ENCODE measurements at regions not wholly inside any gene's neighbourhood (a gene's known extent, or its start where the extent isn't known, plus 50 kb on each side); places are given as distances from the start of the nearest gene placed in this dataset.

DNA sequence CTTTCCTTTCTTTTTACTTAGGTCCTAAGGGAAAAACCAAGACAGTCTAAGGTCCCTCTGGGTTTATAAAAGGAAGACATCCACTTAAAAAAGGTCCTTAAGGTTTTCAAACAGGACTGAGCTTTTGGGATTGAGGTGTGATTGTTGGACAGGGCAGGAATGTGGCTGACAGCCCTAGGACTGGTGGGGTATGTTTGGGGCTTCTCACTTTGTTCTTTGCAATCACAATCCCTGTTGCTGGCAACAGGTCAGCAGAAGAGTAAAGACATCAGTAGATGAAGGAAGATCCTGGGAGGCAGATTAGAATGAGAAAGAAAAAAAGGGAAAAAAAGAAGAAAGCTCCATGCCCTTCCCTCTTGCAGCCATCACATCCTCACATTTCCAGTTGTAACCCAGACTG lies 101.4 kb upstream of the TARS1 start:
- peaks cover 4 to 12% (median 5%) of the 10 kb centered on the region in 4 donors for H3K4me1 ChIP-seq
- ATAC-seq (ENCODE audit: low FRiP score in 2 of 2): no peak

DNA sequence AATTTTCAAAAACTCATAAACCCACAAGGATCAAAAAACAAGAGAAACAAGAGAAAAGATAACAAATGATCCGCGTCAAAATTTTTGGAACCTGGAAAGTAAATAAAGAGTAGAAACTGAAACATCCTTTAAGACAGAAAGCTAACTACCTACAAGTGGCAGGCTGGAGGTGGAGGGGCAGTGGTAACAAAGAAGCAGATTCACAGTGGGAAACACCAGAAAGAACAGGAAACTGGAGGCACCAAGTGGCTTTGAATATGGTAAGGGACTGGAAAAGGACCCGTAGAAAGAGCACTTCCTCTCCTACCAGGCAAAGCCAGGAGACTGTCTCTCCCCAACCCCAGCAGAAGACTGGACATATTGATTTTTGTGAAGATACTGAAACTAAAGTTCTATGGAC lies 100.6 kb upstream of the TARS1 start:
- Histone ChIP-seq H3K9me3 (no peaks in the 10 kb centered on the region), H3K27ac (no peak overlapping the region), H3K27me3 (no peaks in the 10 kb centered on the region), H3K36me3 (no peaks in the 10 kb centered on the region), H3K4me3 (no peak overlapping the region), H3K4me1 (peaks cover 4 to 12% (median 5%) of the 10 kb centered on the region in 4 donors)
- ATAC-seq (ENCODE audit: low FRiP score in 2 of 2) (no peak), DNase-seq (no peak)
- 74 to 80% methylated on average over 3 of the region's 3 CpGs for WGBS, 2 donors
- TF ChIP-seq POLR2A (IDR thresholded peaks at IDR 0.05) (no peak), EP300 (IDR thresholded peaks at IDR 0.05) (no peak), POLR2AphosphoS5 (IDR thresholded peaks at IDR 0.05) (no peak)
- TF ChIP-seq, protein P1, sequence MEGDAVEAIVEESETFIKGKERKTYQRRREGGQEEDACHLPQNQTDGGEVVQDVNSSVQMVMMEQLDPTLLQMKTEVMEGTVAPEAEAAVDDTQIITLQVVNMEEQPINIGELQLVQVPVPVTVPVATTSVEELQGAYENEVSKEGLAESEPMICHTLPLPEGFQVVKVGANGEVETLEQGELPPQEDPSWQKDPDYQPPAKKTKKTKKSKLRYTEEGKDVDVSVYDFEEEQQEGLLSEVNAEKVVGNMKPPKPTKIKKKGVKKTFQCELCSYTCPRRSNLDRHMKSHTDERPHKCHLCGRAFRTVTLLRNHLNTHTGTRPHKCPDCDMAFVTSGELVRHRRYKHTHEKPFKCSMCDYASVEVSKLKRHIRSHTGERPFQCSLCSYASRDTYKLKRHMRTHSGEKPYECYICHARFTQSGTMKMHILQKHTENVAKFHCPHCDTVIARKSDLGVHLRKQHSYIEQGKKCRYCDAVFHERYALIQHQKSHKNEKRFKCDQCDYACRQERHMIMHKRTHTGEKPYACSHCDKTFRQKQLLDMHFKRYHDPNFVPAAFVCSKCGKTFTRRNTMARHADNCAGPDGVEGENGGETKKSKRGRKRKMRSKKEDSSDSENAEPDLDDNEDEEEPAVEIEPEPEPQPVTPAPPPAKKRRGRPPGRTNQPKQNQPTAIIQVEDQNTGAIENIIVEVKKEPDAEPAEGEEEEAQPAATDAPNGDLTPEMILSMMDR (IDR thresholded peaks at IDR 0.05): no peak

More for the DNA sequence above, 101.4 kb upstream of the TARS1 start:
- H3K4me3 ChIP-seq: no peak overlapping the region
- TF ChIP-seq EP300 (IDR thresholded peaks at IDR 0.05): no peak
- TF ChIP-seq, protein P1 (IDR thresholded peaks at IDR 0.05): no peak
- no peak for TF ChIP-seq POLR2A (IDR thresholded peaks at IDR 0.05)
- no peak for TF ChIP-seq POLR2AphosphoS5 (IDR thresholded peaks at IDR 0.05)
- H3K27ac ChIP-seq: no peak overlapping the region
- no peaks in the 10 kb centered on the region for H3K36me3 ChIP-seq
- H3K9me3 ChIP-seq: no peaks in the 10 kb centered on the region
- DNase-seq: no peak
- H3K27me3 ChIP-seq: no peaks in the 10 kb centered on the region

DNA sequence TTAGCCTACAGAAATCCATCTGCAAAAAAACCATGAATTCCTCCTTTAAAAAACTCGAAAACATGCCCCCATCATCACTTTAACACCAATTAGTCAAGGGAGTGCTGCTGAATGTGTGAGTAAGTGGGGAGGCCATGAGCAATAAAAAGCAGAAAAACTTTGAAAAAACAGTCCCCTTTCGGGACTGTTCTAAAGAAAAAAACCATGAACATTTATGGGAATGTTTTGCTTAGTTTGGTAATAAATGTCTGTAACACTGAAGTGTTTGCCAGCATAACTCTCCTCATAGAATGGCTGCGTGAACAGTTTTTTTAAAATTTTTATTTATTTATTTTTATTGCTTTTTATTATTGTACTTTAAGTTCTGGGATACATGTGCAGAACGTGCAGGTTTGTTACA lies 99.4 kb upstream of the TARS1 start:
- H3K27me3 ChIP-seq: no peaks in the 10 kb centered on the region
- H3K36me3 ChIP-seq: no peaks in the 10 kb centered on the region
- TF ChIP-seq, protein P1 (IDR thresholded peaks at IDR 0.05): no peak
- no peak for TF ChIP-seq POLR2AphosphoS5 (IDR thresholded peaks at IDR 0.05)
- TF ChIP-seq POLR2A (IDR thresholded peaks at IDR 0.05): no peak
- no peak for TF ChIP-seq EP300 (IDR thresholded peaks at IDR 0.05)
- H3K9me3 ChIP-seq: no peaks in the 10 kb centered on the region
- H3K4me1 ChIP-seq: peaks cover 4 to 12% (median 5%) of the 10 kb centered on the region in 4 donors
- no peak overlapping the region for H3K4me3 ChIP-seq
- no peak overlapping the region for H3K27ac ChIP-seq
- no peak for ATAC-seq (ENCODE audit: low FRiP score in 2 of 2)
- no peak for DNase-seq
- WGBS, 2 donors: 82 to 84% methylated on average over 4 of the region's 4 CpGs

DNA sequence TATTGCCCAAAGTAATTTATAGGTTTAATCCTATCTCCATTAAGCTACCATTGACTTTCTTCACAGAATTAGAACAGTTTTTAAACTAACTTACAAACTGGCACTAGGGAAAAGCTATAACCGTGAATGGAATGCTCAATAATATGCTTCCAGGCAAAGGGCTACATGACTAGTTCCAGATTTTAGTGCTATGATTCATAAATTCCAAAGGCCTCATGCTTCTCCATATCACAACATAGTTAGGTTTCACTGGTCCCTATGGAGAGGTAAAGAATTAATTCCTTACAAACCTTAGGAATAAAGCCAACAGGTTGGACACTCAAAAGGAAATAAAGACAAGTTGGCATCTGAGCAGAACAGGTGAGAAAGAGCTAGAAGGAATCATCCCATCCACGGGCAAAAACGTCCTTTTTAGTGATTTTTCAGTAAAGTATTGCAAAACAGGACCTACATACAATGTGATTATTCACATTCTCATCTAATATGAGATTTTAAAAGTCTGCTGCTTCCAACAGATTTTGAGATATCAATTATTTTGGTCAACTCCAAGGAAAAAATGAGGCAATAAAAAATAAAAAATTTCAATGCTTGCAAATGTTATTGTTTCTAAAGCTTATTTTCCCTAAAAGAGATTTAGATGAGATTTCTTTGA lies 97.0 kb upstream of the TARS1 start:
- H3K4me3 ChIP-seq: no peak overlapping the region
- TF ChIP-seq, protein P1 (IDR thresholded peaks at IDR 0.05): no peak
- TF ChIP-seq POLR2AphosphoS5 (IDR thresholded peaks at IDR 0.05) (no peak), EP300 (IDR thresholded peaks at IDR 0.05) (no peak), POLR2A (IDR thresholded peaks at IDR 0.05) (no peak)
- DNase-seq: no peak
- H3K9me3 ChIP-seq: no peaks in the 10 kb centered on the region
- ATAC-seq (ENCODE audit: low FRiP score in 2 of 2): peak in 1 of 2 donors; percentile 60
- H3K4me1 ChIP-seq: no peaks in the 10 kb centered on the region
- no peaks in the 10 kb centered on the region for H3K27me3 ChIP-seq
- H3K36me3 ChIP-seq: no peaks in the 10 kb centered on the region
- 75 to 80% methylated on average over 3 of the region's 3 CpGs for WGBS, 2 donors
- no peak overlapping the region for H3K27ac ChIP-seq

DNA sequence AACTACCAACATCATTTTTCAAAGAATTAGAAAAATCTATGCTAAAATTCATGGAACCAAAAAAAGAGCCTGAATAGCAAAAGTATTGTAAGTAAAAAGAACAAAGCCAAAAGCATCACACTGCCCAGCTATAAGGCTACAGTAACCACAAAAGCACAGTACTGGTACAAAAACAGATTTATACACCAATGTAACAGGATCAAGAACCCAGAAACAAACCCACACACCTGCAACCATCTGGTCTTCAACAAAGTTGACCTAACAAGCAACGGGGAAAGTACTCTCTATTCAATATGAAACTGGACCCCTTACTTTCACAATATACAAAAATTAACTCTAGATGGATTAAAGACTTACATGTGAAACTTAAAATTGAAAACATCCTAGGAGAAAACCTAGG lies 94.2 kb upstream of the TARS1 start:
- no peak overlapping the region for H3K27ac ChIP-seq
- no peaks in the 10 kb centered on the region for H3K27me3 ChIP-seq
- H3K36me3 ChIP-seq: no peaks in the 10 kb centered on the region
- WGBS, 2 donors: 76 to 95% methylated on average over 1 of the region's 1 CpG
- ATAC-seq (ENCODE audit: low FRiP score in 2 of 2) (no peak), DNase-seq (no peak)
- TF ChIP-seq, protein P1 (IDR thresholded peaks at IDR 0.05): no peak
- TF ChIP-seq POLR2A (IDR thresholded peaks at IDR 0.05) (no peak), EP300 (IDR thresholded peaks at IDR 0.05) (no peak), POLR2AphosphoS5 (IDR thresholded peaks at IDR 0.05) (no peak)
- no peak overlapping the region for H3K4me3 ChIP-seq
- H3K4me1 ChIP-seq: no peaks in the 10 kb centered on the region
- no peaks in the 10 kb centered on the region for H3K9me3 ChIP-seq
